IMR-90 (cell line): ENCODE measurements at regions not wholly inside any gene's neighbourhood (a gene's known extent, or its start where the extent isn't known, plus 50 kb on each side); places are given as distances from the start of the nearest gene placed in this dataset.

Experiments
- ATAC-seq: fragments of 200-7000 bp; cut with Tn5 transposase; 2 replicates; pipeline ENCODE4 v1.9.1; 2020; ENCODE audit warnings: low read depth, mild to moderate bottlenecking, moderate library complexity
- BruUV-seq: library from RNA; stranded (reverse); fragments of 400-500 nt; replicated peaks from 2 replicates; lab custom pipeline; 2021; lab: Mats Ljungman, UMichigan
- CTCF ChIA-PET: fragments of 300-600 bp; formaldehyde crosslinking; extraction: SDS; loops from one replicate; lab custom pipeline; 2021; ENCODE audit warnings: antibody characterized with exemption; lab: Yijun Ruan, JAX
- POLR2A ChIA-PET: fragments of 300-600 bp; sonication (Branson Sonifier 250); formaldehyde crosslinking; loops from one replicate; lab custom pipeline; 2022; ENCODE audit warnings: antibody characterized with exemption; ENCODE audit not compliant: unreplicated experiment; lab: Charles Lee
- DNase-seq: peaks from one replicate; pipeline ENCODE4 v3.0.0; 2013
- H2AFZ ChIP-seq: replicated peaks from 2 replicates; pipeline ENCODE3; 2013; ENCODE audit warnings: low read length, mild to moderate bottlenecking; ENCODE audit not compliant: poor library complexity
- H2AK5ac ChIP-seq: 2 replicates; pipeline ENCODE4 v1.6.1; 2013; ENCODE audit warnings: low read depth, low read length, inconsistent platforms
- H2AK9ac ChIP-seq: replicated peaks from 2 replicates; pipeline ENCODE3; 2013; ENCODE audit warnings: mild to moderate bottlenecking, low read depth, low read length, moderate library complexity; ENCODE audit not compliant: poor library complexity
- H2BK120ac ChIP-seq: 2 replicates; pipeline ENCODE4 v1.6.1; 2013; ENCODE audit warnings: low read depth, low read length, inconsistent platforms
- H2BK15ac ChIP-seq: 3 replicates; pipeline ENCODE4 v1.6.1; 2013; ENCODE audit warnings: low read depth, low read length, inconsistent platforms
- H2BK20ac ChIP-seq: 2 replicates; pipeline ENCODE4 v1.6.1; 2013; ENCODE audit warnings: low read depth, mild to moderate bottlenecking, inconsistent platforms, low read length, moderate library complexity
- H2BK5ac ChIP-seq: 2 replicates; pipeline ENCODE4 v1.6.1; 2013; ENCODE audit warnings: mild to moderate bottlenecking, low read depth, low read length, inconsistent platforms; ENCODE audit not compliant: poor library complexity, severe bottlenecking
- H3K14ac ChIP-seq: replicated peaks from 2 replicates; pipeline ENCODE4 v1.6.1; 2013; ENCODE audit warnings: low read depth, low read length, inconsistent platforms
- H3K18ac ChIP-seq: 2 replicates; pipeline ENCODE4 v1.6.1; 2013; ENCODE audit warnings: low read depth, low read length, control low read depth
- H3K23ac ChIP-seq: 2 replicates; pipeline ENCODE4 v1.6.1; 2013; ENCODE audit warnings: low read depth, low read length, inconsistent platforms
- H3K27ac ChIP-seq: 2 replicates; pipeline ENCODE4 v1.5.1; 2013; ENCODE audit warnings: mild to moderate bottlenecking, control low read depth, low read length; ENCODE audit not compliant: insufficient read depth
- H3K27me3 ChIP-seq: 2 replicates; pipeline ENCODE4 v1.6.1; 2013; ENCODE audit warnings: low read length; ENCODE audit not compliant: control insufficient read depth, insufficient read depth
- H3K36me3 ChIP-seq: 2 replicates; pipeline ENCODE4 v1.6.1; 2013; ENCODE audit warnings: low read length, mixed read lengths; ENCODE audit not compliant: control insufficient read depth, insufficient read depth
- H3K4ac ChIP-seq: 2 replicates; pipeline ENCODE4 v1.6.1; 2013; ENCODE audit warnings: low read depth, low read length, inconsistent platforms
- H3K4me1 ChIP-seq: 2 replicates; pipeline ENCODE4 v1.6.1; 2013; ENCODE audit warnings: low read length, mixed read lengths; ENCODE audit not compliant: control insufficient read depth, insufficient read depth
- H3K4me2 ChIP-seq: 2 replicates; pipeline ENCODE4 v1.6.1; 2013; ENCODE audit warnings: low read depth, mild to moderate bottlenecking, control low read depth, low read length, moderate library complexity
- H3K4me3 ChIP-seq: 2 replicates; pipeline ENCODE4 v1.5.1; 2013; ENCODE audit warnings: low read depth, mild to moderate bottlenecking, control low read depth, low read length, moderate library complexity; ENCODE audit not compliant: insufficient read depth
- H3K56ac ChIP-seq: 2 replicates; pipeline ENCODE4 v1.6.1; 2013; ENCODE audit warnings: low read length, inconsistent platforms; ENCODE audit not compliant: insufficient read depth; ENCODE audit errors: extremely low read depth
- H3K79me1 ChIP-seq, 2 experiments: 2 replicates each; pipeline ENCODE4 v1.6.1; 2013; ENCODE audit warnings: low read length in 2 of 2, inconsistent platforms in 1 of 2, low read depth in 1 of 2
- H3K9ac ChIP-seq: 2 replicates; pipeline ENCODE4 v1.6.1; 2013; ENCODE audit warnings: low read depth, low read length, control low read depth
- H3K9me1 ChIP-seq: 2 replicates; pipeline ENCODE4 v1.6.1; 2013; ENCODE audit warnings: low read length, inconsistent platforms; ENCODE audit not compliant: insufficient read depth
- H3K9me3 ChIP-seq: 2 replicates; pipeline ENCODE4 v1.6.1; 2013; ENCODE audit warnings: low read length; ENCODE audit not compliant: control insufficient read depth, insufficient read depth
- H4K20me1 ChIP-seq: 2 replicates; pipeline ENCODE4 v1.6.1; 2013; ENCODE audit warnings: low read length, inconsistent platforms; ENCODE audit not compliant: insufficient read depth
- H4K5ac ChIP-seq: 2 replicates; pipeline ENCODE4 v1.6.1; 2013; ENCODE audit warnings: mild to moderate bottlenecking, low read depth, low read length, control low read depth
- H4K8ac ChIP-seq, 2 experiments: 2 replicates each; pipeline ENCODE4 v1.6.1; 2013; ENCODE audit warnings: low read depth in 2 of 2, low read length in 2 of 2, control low read depth in 1 of 2, inconsistent platforms in 1 of 2
- H4K91ac ChIP-seq: 2 replicates; pipeline ENCODE4 v1.6.1; 2013; ENCODE audit warnings: low read depth, low read length, inconsistent platforms; ENCODE audit not compliant: insufficient read depth
- BHLHE40 ChIP-seq: fragments of 150-350 bp; IDR thresholded peaks from 2 replicates; pipeline ENCODE4 v1.6.1; 2016; ENCODE audit warnings: mild to moderate bottlenecking, low read depth, low read length
- CEBPB ChIP-seq: IDR thresholded peaks from 2 replicates; pipeline ENCODE4 v1.6.1; 2012; ENCODE audit warnings: low read depth, low read length, improper control_type of control experiment
- CHD1 ChIP-seq: IDR thresholded peaks from 2 replicates; pipeline ENCODE4 v1.6.1; 2012; ENCODE audit warnings: low read depth, low read length, improper control_type of control experiment
- MAFK ChIP-seq: IDR thresholded peaks from 2 replicates; pipeline ENCODE4 v1.6.1; 2012; ENCODE audit warnings: low read depth, low read length, improper control_type of control experiment
- MAZ ChIP-seq: IDR thresholded peaks from 2 replicates; pipeline ENCODE4 v1.6.1; 2012; ENCODE audit warnings: low read depth, mild to moderate bottlenecking, low read length, improper control_type of control experiment, moderate library complexity, borderline replicate concordance
- MXI1 ChIP-seq: IDR thresholded peaks from 2 replicates; pipeline ENCODE4 v1.6.1; 2012; ENCODE audit warnings: low read depth, mild to moderate bottlenecking, low read length, moderate library complexity, borderline replicate concordance
- NFE2L2 ChIP-seq: fragments of 150-350 bp; IDR thresholded peaks from 2 replicates; pipeline ENCODE4 v1.6.1; 2016; ENCODE audit warnings: low read depth, mild to moderate bottlenecking, low read length
- POLR2A ChIP-seq: IDR thresholded peaks from 2 replicates; pipeline ENCODE4 v1.6.1; 2012; ENCODE audit warnings: mild to moderate bottlenecking, low read depth, low read length
- RFX5 ChIP-seq: IDR thresholded peaks from 2 replicates; pipeline ENCODE4 v1.8.0; 2012; ENCODE audit warnings: low read depth, mild to moderate bottlenecking, low read length, moderate library complexity
- SMC3 ChIP-seq: fragments of 150-350 bp; IDR thresholded peaks from 2 replicates; pipeline ENCODE4 v1.6.1; 2016; ENCODE audit warnings: low read depth, mild to moderate bottlenecking, antibody characterized with exemption, low read length, moderate library complexity
- dilution Hi-C: fragments of 300-500 bp; cut with HindIII; formaldehyde crosslinking; loops from one replicate; pipeline ENCODE4 v1.14.3; 2018; ENCODE audit warnings: low sequenced_read_pairs; ENCODE audit not compliant: unreplicated experiment
- in situ Hi-C: fragments of 300-500 bp; cut with MboI; formaldehyde crosslinking; loops from 3 replicates; pipeline ENCODE4 v1.14.3; 2019; ENCODE audit warnings: low sequenced_read_pairs, inconsistent platforms, mixed read lengths
- intact Hi-C: fragments of 100-400 bp; cut with micrococcal nuclease; formaldehyde crosslinking; loops from 2 replicates; pipeline ENCODE4 v1.10.0; 2022
- TF ChIP-seq, protein P1 (sequence below): fragments of 150-350 bp; IDR thresholded peaks from 2 replicates; pipeline ENCODE4 v1.6.1; 2016; ENCODE audit warnings: low read depth, mild to moderate bottlenecking, low read length, moderate library complexity, borderline replicate concordance
- TF ChIP-seq, protein P2 (sequence below): conservative IDR thresholded peaks from 2 replicates; pipeline ENCODE4 v1.5.1; 2012; ENCODE audit warnings: mild to moderate bottlenecking, low read depth, low read length, improper control_type of control experiment
- TF ChIP-seq, protein P3 (sequence below): fragments of 150-350 bp; IDR thresholded peaks from 2 replicates; pipeline ENCODE4 v1.6.1; 2017; ENCODE audit warnings: mild to moderate bottlenecking, antibody characterized with exemption, low read length, low read depth

DNA sequence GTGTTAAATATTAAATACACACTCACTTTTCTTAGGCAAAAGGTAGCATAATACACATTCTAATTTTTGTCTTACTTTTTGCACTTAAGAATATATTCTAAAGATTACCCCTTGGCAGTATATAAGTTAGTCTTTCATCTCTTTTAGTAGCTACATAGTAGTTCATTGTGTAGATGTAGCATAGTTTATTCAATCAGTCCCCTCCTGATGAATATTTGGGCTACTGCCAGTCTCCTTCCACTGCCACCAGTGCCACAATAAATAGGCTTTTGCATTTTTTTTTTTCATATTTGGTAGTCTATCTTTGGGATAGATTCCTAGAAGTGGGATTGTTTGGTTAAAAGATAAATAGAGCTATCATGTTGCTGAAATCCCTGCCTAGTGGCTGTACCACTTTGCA lies 388.8 kb upstream of the RUNX1 start:
- Histone ChIP-seq H3K4me3 (no peak overlapping the region), H3K36me3 (no peaks in the 10 kb centered on the region), H4K20me1 (no peaks in the 10 kb centered on the region), H3K9ac (no peak overlapping the region), H2BK15ac (no peak overlapping the region), H3K9me3 (peaks cover 5% of the 10 kb centered on the region), H3K4me1 (no peaks in the 10 kb centered on the region), H3K14ac (no peak overlapping the region), H4K91ac (no peak overlapping the region), H3K79me1 (no peaks in the 10 kb centered on the region), H2AK5ac (no peak overlapping the region), H2AK9ac (no peak overlapping the region), H4K5ac (no peak overlapping the region), H3K9me1 (peaks cover 6% of the 10 kb centered on the region), H2BK20ac (no peak overlapping the region), H3K27ac (no peak overlapping the region), H3K18ac (no peak overlapping the region), H3K4me2 (no peak overlapping the region), H3K27me3 (no peaks in the 10 kb centered on the region; the same call in none of the 2 replicates), H3K23ac (no peak overlapping the region), H2BK5ac (no peak overlapping the region), H4K8ac (no peak overlapping the region), H3K56ac (no peak overlapping the region), H2BK120ac (no peak overlapping the region), H2AFZ (no peak overlapping the region), H3K4ac (no peak overlapping the region)
- ATAC-seq, result no peak
- no peak for TF ChIP-seq SMC3
- no peak for TF ChIP-seq MAFK
- TF ChIP-seq, protein P1, sequence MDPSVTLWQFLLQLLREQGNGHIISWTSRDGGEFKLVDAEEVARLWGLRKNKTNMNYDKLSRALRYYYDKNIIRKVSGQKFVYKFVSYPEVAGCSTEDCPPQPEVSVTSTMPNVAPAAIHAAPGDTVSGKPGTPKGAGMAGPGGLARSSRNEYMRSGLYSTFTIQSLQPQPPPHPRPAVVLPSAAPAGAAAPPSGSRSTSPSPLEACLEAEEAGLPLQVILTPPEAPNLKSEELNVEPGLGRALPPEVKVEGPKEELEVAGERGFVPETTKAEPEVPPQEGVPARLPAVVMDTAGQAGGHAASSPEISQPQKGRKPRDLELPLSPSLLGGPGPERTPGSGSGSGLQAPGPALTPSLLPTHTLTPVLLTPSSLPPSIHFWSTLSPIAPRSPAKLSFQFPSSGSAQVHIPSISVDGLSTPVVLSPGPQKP, result no peak
- TF ChIP-seq BHLHE40, result no peak
- no peak for TF ChIP-seq MAZ
- TF ChIP-seq MXI1, result no peak
- TF ChIP-seq, protein P2, sequence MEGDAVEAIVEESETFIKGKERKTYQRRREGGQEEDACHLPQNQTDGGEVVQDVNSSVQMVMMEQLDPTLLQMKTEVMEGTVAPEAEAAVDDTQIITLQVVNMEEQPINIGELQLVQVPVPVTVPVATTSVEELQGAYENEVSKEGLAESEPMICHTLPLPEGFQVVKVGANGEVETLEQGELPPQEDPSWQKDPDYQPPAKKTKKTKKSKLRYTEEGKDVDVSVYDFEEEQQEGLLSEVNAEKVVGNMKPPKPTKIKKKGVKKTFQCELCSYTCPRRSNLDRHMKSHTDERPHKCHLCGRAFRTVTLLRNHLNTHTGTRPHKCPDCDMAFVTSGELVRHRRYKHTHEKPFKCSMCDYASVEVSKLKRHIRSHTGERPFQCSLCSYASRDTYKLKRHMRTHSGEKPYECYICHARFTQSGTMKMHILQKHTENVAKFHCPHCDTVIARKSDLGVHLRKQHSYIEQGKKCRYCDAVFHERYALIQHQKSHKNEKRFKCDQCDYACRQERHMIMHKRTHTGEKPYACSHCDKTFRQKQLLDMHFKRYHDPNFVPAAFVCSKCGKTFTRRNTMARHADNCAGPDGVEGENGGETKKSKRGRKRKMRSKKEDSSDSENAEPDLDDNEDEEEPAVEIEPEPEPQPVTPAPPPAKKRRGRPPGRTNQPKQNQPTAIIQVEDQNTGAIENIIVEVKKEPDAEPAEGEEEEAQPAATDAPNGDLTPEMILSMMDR, result no peak
- TF ChIP-seq RFX5, result no peak
- no peak for TF ChIP-seq NFE2L2
- TF ChIP-seq CHD1, result no peak
- TF ChIP-seq, protein P3, sequence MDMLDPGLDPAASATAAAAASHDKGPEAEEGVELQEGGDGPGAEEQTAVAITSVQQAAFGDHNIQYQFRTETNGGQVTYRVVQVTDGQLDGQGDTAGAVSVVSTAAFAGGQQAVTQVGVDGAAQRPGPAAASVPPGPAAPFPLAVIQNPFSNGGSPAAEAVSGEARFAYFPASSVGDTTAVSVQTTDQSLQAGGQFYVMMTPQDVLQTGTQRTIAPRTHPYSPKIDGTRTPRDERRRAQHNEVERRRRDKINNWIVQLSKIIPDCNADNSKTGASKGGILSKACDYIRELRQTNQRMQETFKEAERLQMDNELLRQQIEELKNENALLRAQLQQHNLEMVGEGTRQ, result no peak
- TF ChIP-seq CEBPB, result no peak
- TF ChIP-seq POLR2A, result no peak
- ChIA-PET CTCF (no interaction called here), POLR2A (no interaction called here)
- intact Hi-C loops (no loop called here), in situ Hi-C loops (no loop called here), dilution Hi-C loops (no loop called here)
- no TSS peak for BruUV-seq
- DNase-seq, result no peak
